Hippocampal formation (tissue), 2 donors: ENCODE measurements at regions not wholly inside any gene's neighbourhood (a gene's known extent, or its start where the extent isn't known, plus 50 kb on each side); places are given as distances from the start of the nearest gene placed in this dataset.

Experiments
- DNase-seq, 2 donors: peaks; one replicate each; lab custom pipeline; 2025; lab: John Stamatoyannopoulos, UW

DNA sequence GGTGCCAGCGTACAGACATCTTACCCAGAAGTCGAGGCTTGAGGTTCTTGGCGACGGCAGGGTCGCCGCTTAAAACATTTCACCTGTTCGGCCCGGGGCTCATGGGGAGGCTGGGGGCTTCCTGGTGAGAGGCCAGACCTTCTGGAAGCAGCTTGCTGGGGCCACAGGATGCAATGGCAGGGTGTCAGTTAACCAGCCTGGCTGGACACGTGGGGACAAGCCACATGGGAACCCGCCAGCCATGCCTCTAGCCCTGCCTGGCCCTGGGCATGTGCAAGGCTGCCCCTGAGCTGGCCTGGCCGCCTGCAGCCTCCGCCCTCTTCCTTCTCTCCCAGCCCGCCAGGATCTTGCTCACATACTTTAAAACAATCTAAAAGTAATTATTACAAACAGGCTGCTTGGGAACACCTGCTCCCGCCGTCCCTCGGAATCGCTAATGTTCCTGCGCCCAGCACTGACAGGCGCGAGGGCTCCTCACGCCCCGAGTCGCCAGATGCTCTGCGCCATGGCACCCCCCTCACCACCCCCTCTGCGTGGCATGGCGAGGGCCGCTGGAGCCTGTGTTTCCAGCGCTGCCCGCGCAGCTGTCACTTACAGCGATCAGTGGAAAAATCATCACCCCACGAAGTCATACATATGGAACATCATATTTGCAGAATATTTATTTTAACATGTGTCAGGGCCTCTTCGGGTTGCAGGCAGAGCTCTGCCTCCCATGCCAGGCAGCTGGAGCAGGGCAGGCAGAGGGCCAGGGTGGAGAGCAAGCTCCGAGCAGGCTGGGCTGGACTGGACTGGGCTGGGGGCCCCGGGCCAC, 188.7 kb upstream of the GSE1 start:
- DNase-seq, result no peak

DNA sequence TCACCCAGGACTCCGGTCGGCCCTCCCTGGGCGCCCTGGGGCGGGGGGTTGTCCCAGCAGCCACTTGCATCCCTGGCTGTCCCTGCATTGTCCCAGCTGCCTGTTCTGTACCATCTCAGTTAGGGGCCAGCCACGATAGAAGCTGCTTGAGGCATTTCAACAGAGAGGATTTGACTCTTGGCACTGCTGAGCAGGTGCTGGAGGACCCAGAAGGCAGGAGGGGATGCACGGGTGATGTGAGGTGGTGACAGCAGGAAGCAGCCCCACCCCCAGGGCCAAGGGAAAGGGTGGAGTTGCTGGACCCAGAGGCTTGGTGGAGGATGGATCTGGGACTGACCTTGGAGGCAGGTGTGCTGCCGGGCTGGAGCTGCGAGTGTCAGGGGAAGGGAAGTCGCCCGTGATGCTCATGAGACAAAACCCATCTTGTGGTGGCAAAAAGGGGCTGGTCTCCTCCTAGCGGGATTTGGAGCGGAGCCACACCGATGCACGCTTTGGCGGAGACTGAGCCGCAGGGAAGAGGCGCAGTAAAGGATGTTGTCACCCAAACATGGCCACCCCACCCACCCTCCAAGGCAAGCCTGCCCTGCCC, 188.0 kb upstream of the GSE1 start:
- DNase-seq, result no peak

GRCh38 chr16:85426806-85427205, 186.3 kb upstream of the GSE1 start:
- no peak for DNase-seq

DNA sequence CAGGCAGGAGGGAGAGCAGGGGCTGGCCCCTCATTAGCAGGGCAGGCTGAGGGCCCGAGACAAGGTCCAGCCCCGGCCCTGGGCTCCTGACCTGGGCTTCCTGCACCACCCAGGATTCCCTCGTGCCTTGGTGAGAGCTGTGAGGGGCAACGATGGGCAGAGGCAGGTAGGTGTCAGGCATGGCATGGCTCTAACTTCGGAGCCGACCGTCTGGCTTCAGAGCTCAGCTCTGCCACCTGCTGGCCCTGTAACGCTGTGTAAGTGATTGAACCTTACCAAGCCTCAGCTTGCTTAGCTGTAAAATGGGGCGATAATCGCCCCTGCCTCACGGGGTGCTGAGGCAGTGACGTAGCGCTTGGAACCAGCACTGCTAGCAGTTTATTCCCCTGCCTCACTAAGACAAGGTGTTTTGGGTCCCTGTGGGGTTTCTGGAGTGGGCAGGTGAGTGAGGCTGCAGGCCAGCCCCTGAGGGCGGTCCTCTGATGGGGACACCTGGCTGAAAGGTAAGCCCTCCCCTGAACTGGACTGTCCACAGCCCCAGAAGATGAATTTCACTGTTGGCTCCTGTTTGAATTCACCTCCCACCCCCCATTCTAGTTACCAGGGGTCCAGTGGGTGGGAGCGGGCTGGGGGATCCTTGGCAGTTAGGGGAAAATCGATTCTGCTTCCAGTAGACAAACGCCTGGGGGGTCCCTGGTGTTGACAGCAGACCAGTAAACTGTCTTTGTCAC, 184.8 kb upstream of the GSE1 start:
- no peak for DNase-seq

DNA sequence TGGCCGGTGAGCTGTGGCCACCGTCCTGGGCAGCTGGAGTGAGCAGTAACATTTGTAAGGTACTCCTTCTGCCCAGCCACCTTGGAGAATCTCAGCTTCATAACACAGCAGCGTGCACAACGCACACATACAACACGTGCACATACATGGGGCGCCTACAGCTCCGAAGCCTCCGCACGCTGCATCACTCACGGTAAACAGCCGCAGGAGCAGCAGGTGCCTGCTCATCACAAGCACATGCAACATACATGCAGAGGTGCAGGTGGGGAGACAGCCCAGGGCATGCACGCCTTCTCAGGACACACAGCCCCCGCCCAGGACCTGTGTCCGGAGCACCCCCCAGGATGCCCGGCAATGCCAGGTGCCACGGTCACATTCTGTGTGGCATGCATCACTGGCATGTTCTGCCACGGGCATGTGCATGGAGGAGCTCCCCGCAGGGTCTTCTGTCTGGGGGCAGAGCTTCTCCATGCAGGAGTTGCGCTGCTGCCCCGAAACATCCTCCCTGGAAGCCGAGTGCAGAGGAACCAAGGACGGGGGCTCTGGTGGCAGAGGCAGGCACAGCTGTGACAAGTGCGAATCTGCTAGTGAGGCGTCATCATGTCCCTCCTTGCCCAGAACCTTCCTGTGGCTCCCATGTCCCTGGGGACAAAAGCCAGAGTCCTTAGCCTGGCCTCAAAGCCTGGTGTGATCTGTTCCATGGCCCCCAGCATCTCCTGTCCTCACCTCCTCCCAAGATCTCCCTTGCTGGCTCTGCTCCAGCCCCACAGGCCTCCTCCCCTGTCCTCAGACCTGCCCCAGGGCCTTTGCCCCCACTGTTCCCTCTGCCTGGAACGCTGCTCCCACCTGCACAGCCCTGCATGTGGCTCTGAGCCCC, 184.0 kb upstream of the GSE1 start:
- DNase-seq, result no peak

- DNase-seq, result no peak
These were observed 183.2 kb upstream of the GSE1 start for GRCh38 chr16:85429776-85430522.

GRCh38 chr16:85430523-85431421, 182.3 kb upstream of the GSE1 start:
- DNase-seq, result no peak

- DNase-seq, result no peak
These were observed 181.5 kb upstream of the GSE1 start for GRCh38 chr16:85431431-85432124.

DNA sequence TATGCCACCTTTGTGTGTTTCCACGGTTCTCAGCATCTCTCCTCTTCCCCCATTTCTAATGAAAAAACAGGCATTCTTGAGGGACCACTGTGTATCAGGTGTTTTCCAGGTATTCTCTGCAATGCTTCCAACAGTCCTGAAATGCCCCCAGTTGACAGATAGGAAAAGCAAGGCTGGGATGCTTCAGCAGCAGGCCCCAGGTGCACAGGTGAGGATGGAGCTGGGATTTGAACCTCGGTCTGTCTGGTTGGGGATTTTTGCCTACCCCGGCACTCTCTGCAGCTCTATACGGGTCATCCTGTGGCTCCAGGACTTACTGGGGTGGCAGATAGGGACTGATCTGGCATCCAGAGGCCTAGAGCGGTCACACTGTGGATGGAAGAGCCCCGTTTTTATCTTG, 180.5 kb upstream of the GSE1 start:
- DNase-seq, result no peak

DNA sequence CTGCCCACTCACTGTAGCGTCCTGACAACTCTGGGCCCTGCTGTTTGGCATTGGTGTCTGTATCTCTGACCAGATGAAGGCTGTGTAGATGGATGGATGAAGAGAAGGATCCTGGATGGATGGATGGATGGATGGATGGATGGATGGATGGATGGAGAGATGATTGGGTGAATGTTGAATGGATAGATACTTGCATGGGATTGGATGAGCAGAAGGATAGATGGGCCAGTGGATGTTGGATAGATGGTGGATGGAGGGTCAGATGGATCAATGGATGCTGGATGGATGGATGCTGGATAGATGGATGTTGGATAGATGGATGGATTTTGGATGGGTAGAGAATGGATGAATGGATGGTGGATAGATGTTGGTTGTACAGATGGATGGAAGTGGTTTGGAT, 179.6 kb upstream of the GSE1 start:
- DNase-seq, result no peak

- DNase-seq, result no peak
These were observed 177.8 kb upstream of the GSE1 start for GRCh38 chr16:85435286-85435685.

- DNase-seq, result no peak
These were observed 177.4 kb upstream of the GSE1 start for GRCh38 chr16:85435700-85436099.

GRCh38 chr16:85436207-85436606, 176.9 kb upstream of the GSE1 start:
- DNase-seq, result no peak

DNA sequence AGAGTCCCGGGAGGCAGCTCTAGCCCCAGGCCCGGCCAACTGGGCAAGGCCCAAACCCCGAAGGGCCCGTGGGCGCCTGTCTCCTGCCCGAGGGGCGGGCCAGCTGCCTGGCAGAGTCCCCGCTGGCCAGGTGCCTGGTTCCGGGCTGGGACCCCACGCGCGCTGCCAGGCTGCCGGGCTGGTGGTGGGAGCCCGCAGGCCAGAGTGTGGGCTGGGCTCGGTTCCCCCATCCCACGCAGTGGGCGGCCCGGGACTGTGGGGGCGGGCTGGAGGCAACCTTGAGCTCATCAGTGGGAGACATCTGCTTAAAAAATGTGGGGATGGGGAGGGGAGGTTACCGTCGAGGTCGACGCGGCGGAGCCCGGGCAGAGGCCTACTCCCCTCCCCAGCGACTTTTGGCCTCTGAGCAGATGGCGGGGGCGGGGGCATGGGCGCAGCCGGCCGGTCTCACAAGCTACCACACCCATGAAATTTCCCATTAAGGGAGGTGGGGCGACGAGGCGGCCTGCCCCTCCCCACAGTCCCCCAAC, 176.4 kb upstream of the GSE1 start:
- DNase-seq, result no peak

DNA sequence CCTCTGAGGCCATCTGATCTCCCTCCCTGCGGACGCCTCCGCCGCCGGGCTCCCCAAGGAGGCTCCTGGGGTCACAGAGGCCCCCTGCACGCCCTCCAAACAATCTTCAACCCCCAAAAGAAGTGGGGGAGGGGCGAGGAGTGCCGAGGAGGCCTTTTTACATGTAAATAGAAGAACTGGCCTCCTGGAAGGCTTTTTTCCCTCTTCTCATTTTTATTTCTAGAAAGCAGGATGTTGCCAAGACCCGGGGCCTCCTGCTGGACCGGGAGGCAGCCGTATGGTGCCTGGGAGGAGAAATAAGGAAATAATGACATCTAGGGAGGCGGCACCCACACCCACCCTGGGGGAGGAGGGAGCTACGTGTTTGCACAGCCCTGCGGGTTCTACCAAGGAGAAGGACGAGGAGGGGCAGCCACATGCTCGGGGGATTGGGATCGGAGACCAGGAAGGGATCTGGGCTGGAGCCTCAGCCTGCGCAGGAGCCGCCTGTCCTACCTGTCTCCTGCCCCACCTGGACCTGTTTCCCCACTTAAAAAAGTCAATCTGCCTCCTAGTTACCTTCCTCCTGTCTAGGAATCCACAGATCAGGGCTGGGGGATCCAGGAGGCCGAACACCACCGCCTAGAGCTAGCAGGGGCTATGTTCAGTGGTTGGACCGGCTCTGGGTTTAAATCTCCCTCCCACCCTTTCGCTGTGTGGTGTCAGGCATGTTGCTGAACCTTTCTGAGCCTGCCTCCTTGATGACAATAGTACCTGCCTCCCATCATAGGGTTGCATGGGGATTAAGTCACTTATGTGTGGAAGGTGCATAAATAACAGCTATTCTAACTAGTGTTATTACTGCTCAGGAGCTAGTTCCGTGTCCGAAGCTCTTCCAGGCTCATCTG, 175.7 kb upstream of the GSE1 start:
- no peak for DNase-seq

GRCh38 chr16:85438981-85439685, 174.0 kb upstream of the GSE1 start:
- DNase-seq, result no peak

- no peak for DNase-seq
These were observed 172.4 kb upstream of the GSE1 start for GRCh38 chr16:85440744-85441143.
